ENCODE measurements at regions not wholly inside any gene's neighbourhood (a gene's known extent, or its start where the extent isn't known, plus 50 kb on each side); places are given as distances from the start of the nearest gene placed in this dataset.
"Not testable (repeated sequence)": the region's sequence is repeated elsewhere in the genome, so short reads cannot be mapped to it uniquely, and the experiment has no call there.

- DNase-seq (ENCODE audit: low read depth in 2 of 2) = no peak
Measured at GRCh38 chr1:163472651-163473248, 151.0 kb downstream of the NUF2 start.

- no peak for DNase-seq (ENCODE audit: low read depth in 2 of 2)
Measured at GRCh38 chr1:163477276-163477830, 155.6 kb downstream of the NUF2 start.

- DNase-seq (ENCODE audit: low read depth in 2 of 2) = not testable (repeated sequence)
Measured at GRCh38 chr1:163498391-163499330, 176.9 kb downstream of the NUF2 start.

GRCh38 chr1:163504331-163504978 lies 182.7 kb downstream of the NUF2 start:
- no peak for DNase-seq (ENCODE audit: low read depth in 2 of 2)

GRCh38 chr1:163509114-163509513 lies 187.4 kb downstream of the NUF2 start:
- DNase-seq (ENCODE audit: low read depth in 2 of 2) = no peak

GRCh38 chr1:163512349-163512989 lies 190.7 kb downstream of the NUF2 start:
- no peak for DNase-seq (ENCODE audit: low read depth in 2 of 2)

- no peak for DNase-seq (ENCODE audit: low read depth in 2 of 2)
Measured at GRCh38 chr1:163523375-163524029, 201.7 kb downstream of the NUF2 start.

GRCh38 chr1:163528710-163529348 lies 207.1 kb downstream of the NUF2 start:
- DNase-seq (ENCODE audit: low read depth in 2 of 2) = no peak

- no peak for DNase-seq (ENCODE audit: low read depth in 2 of 2)
Measured at GRCh38 chr1:163531345-163531744, 209.6 kb downstream of the NUF2 start.

- DNase-seq (ENCODE audit: low read depth in 2 of 2) = no peak
Measured at GRCh38 chr1:163535401-163535800, 213.6 kb downstream of the NUF2 start.

GRCh38 chr1:163535807-163536206 lies 214.1 kb downstream of the NUF2 start:
- no peak for DNase-seq (ENCODE audit: low read depth in 2 of 2)

GRCh38 chr1:163537809-163538208 lies 216.1 kb downstream of the NUF2 start:
- DNase-seq (ENCODE audit: low read depth in 2 of 2) = no peak

- no peak for DNase-seq (ENCODE audit: low read depth in 2 of 2)
Measured at GRCh38 chr1:163538667-163539066, 216.9 kb downstream of the NUF2 start.

- DNase-seq (ENCODE audit: low read depth in 2 of 2) = no peak
Measured at GRCh38 chr1:163540727-163541126, 219.0 kb downstream of the NUF2 start.

- no peak for DNase-seq (ENCODE audit: low read depth in 2 of 2)
Measured at GRCh38 chr1:163544441-163544840, 222.7 kb downstream of the NUF2 start.

- DNase-seq (ENCODE audit: low read depth in 2 of 2) = no peak
Measured at GRCh38 chr1:163558162-163558561, 236.4 kb downstream of the NUF2 start.

- DNase-seq (ENCODE audit: low read depth in 2 of 2) = no peak
Measured at GRCh38 chr1:163561580-163562295, 240.0 kb downstream of the NUF2 start.

GRCh38 chr1:163562355-163562754 lies 240.6 kb downstream of the NUF2 start:
- no peak for DNase-seq (ENCODE audit: low read depth in 2 of 2)

- no peak for DNase-seq (ENCODE audit: low read depth in 2 of 2)
Measured at GRCh38 chr1:163565166-163565565, 243.4 kb downstream of the NUF2 start.

- DNase-seq (ENCODE audit: low read depth in 2 of 2) = no peak
Measured at GRCh38 chr1:163570071-163570470, 248.3 kb downstream of the NUF2 start.
